ENCODE measurements at regions not wholly inside any gene's neighbourhood (a gene's known extent, or its start where the extent isn't known, plus 50 kb on each side); places are given as distances from the start of the nearest gene placed in this dataset.
"Not testable (repeated sequence)": the region's sequence is repeated elsewhere in the genome, so short reads cannot be mapped to it uniquely, and the experiment has no call there.

- no peaks in the 10 kb centered on the region for H3K27me3 Mint-ChIP-seq
- H3K36me3 Mint-ChIP-seq (ENCODE audit: low read depth): peaks cover 4% of the 10 kb centered on the region
- no peak overlapping the region for H3K27ac Mint-ChIP-seq
- no peak overlapping the region for H3K4me3 Mint-ChIP-seq
- peaks cover 9% of the 10 kb centered on the region for H3K9me3 Mint-ChIP-seq
- no peaks in the 10 kb centered on the region for H3K4me1 Mint-ChIP-seq (ENCODE audit: low read depth)
These were observed 72.6 kb upstream of the CSF1 start for GRCh38 chr1:109837852-109838570.

DNA sequence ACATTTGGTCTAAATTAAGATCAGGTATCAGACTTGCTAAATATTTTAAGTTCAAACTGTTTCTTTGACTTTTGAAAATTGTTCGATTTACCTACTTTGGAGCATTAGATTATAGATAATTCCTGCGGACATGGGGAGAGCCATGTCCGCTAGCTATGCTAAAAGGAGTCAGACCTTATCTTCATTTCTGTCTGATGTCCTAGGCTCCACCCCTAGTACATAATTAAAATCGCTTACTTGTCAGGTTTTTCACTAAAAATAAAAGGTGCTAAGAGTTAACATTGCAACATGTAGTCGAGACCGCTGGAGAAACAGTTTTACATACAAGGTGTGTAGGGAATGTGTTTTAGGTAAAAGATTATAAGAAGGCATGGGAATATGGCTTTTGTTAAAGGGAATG, 71.9 kb upstream of the EPS8L3 start:
- peaks cover 22% of the 10 kb centered on the region for H3K9me3 Mint-ChIP-seq
- H3K4me1 Mint-ChIP-seq (ENCODE audit: low read depth); H3K27ac Mint-ChIP-seq; H3K27me3 Mint-ChIP-seq; H3K36me3 Mint-ChIP-seq (ENCODE audit: low read depth); H3K4me3 Mint-ChIP-seq: not testable (repeated sequence)

- peaks cover 22% of the 10 kb centered on the region for H3K9me3 Mint-ChIP-seq
- no peaks in the 10 kb centered on the region for H3K27me3 Mint-ChIP-seq
- no peak overlapping the region for H3K4me3 Mint-ChIP-seq
- no peak overlapping the region for H3K27ac Mint-ChIP-seq
- peaks cover 4% of the 10 kb centered on the region for H3K36me3 Mint-ChIP-seq (ENCODE audit: low read depth)
- no peaks in the 10 kb centered on the region for H3K4me1 Mint-ChIP-seq (ENCODE audit: low read depth)
These were observed 71.2 kb upstream of the EPS8L3 start for GRCh38 chr1:109834951-109835350.

GRCh38 chr1:109832945-109833344, 69.2 kb upstream of the EPS8L3 start:
- peaks cover 22% of the 10 kb centered on the region for H3K9me3 Mint-ChIP-seq
- H3K27ac Mint-ChIP-seq: no peak overlapping the region
- peaks cover 4% of the 10 kb centered on the region for H3K36me3 Mint-ChIP-seq (ENCODE audit: low read depth)
- no peak overlapping the region for H3K4me3 Mint-ChIP-seq
- no peaks in the 10 kb centered on the region for H3K27me3 Mint-ChIP-seq
- H3K4me1 Mint-ChIP-seq (ENCODE audit: low read depth): no peaks in the 10 kb centered on the region

DNA sequence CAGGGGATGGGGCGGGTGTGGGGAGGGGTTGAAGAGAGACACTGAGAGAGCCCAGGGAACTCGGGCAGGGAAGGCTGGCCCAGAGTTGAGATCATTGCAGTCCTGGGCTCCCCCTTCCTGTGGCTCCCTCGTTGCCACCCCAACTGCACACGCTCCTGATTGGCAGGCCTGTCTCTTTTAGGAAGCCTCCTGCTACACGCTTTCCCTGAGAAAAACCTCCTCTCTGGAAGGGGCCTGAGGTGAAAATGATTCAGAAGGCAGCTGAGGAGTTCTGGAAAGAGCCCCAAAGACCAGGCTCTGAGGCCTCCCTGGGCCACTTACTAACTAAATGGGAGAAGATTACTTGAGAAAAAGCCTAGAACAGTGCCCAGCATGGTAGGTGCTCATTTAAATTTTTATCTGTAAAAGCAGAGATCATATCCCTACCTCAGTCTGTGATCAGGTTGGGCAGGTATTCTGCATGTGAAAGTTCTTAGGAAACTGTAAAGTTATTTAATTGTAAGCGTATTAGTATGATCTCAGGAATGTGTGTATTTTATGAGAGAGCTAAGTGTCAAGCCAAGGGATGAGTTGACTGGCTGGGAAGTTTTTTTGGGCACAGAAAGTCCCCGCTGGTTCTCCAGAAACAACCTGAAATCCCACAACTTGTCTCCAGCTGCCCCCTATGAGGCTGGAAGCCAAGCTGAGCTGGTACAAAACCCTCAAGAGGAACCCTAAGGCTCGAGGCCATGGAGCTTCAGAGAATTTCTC, 65.2 kb upstream of the EPS8L3 start:
- Mint-ChIP-seq H3K27ac (no peak overlapping the region), H3K27me3 (no peaks in the 10 kb centered on the region), H3K9me3 (peaks cover 13% of the 10 kb centered on the region), H3K4me3 (no peak overlapping the region), H3K4me1 (ENCODE audit: low read depth) (peaks cover 9% of the 10 kb centered on the region), H3K36me3 (ENCODE audit: low read depth) (no peaks in the 10 kb centered on the region)

GRCh38 chr1:109827986-109828385, 64.3 kb upstream of the EPS8L3 start:
- no peak overlapping the region for H3K27ac Mint-ChIP-seq

DNA sequence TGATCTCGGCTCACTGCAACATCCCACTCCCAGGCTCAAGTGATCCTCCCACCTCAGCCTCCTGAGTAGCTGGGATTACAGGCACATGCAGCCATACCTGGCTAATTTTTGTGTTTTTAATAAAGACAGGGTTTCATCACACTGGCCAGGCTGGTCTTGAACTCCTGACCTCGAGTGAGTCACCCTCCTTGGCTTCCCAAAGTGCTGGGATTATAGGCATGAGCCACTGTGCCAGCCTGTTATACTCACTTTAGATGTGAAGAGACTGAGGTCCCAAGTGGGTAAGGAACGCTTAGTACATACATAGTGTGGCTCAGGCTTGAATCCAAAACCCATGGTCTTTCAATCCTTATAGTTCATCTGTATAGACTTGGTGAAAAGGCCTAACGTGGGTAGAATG, 63.7 kb upstream of the EPS8L3 start:
- Mint-ChIP-seq H3K27ac (no peak overlapping the region), H3K4me3 (no peak overlapping the region), H3K36me3 (ENCODE audit: low read depth) (no peaks in the 10 kb centered on the region), H3K9me3 (peaks cover 13% of the 10 kb centered on the region), H3K4me1 (ENCODE audit: low read depth) (peaks cover 18% of the 10 kb centered on the region), H3K27me3 (no peaks in the 10 kb centered on the region)

More at GRCh38 chr1:109827986-109828385, 64.3 kb upstream of the EPS8L3 start:
- Mint-ChIP-seq H3K27me3 (no peaks in the 10 kb centered on the region), H3K9me3 (peaks cover 13% of the 10 kb centered on the region), H3K36me3 (ENCODE audit: low read depth) (no peaks in the 10 kb centered on the region), H3K4me1 (ENCODE audit: low read depth) (peaks cover 13% of the 10 kb centered on the region), H3K4me3 (no peak overlapping the region)

DNA sequence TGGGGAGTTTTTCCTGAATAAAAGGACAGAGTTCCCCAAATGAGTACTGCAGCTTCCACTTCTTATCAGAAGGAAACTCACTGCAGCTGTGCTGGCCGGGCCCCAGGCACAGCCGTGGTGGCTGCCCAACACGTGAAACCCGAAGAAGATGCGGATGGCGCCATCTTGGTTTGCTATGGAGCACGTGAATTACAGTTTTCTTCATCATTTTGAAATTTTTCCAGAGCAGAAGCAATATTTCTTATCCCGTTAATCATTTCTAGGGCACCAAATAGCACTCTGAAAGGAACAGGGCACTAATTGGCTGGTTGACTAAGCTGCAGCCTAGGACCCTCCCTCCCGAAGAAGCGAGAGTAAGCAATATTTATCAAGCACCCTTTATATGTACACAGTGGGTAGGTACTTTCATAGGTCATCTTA, 63.2 kb upstream of the EPS8L3 start:
- peaks cover 23% of the 10 kb centered on the region for H3K4me1 Mint-ChIP-seq (ENCODE audit: low read depth)
- no peak overlapping the region for H3K27ac Mint-ChIP-seq

DNA sequence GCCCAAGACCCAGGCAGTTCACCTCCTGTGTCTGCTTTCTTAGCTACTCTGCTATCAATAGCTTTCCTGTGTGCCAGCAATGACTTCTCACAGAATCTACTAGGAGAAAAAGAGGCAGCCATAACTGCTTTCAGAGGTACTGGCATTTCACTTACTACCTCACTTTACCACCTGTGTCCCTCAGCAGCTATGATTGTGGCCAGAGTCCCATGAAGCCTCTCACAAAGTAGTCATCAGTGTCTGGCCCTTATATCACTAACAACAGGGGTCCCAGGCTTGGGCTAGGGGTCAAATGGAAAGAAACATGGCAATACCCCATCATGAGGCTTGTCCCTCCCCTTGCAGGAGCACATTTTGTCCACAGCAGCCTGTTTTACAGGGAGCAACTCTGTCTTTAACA, 62.7 kb upstream of the EPS8L3 start:
- H3K36me3 Mint-ChIP-seq (ENCODE audit: low read depth): no peaks in the 10 kb centered on the region
- H3K4me1 Mint-ChIP-seq (ENCODE audit: low read depth): peaks cover 28% of the 10 kb centered on the region
- peaks cover 8% of the 10 kb centered on the region for H3K9me3 Mint-ChIP-seq
- H3K4me3 Mint-ChIP-seq: no peak overlapping the region
- H3K27me3 Mint-ChIP-seq: no peaks in the 10 kb centered on the region
- H3K27ac Mint-ChIP-seq: no peak overlapping the region

More for the DNA sequence above, 63.2 kb upstream of the EPS8L3 start:
- Mint-ChIP-seq H3K4me3 (no peak overlapping the region), H3K36me3 (ENCODE audit: low read depth) (no peaks in the 10 kb centered on the region), H3K27me3 (no peaks in the 10 kb centered on the region), H3K9me3 (peaks cover 10% of the 10 kb centered on the region)

DNA sequence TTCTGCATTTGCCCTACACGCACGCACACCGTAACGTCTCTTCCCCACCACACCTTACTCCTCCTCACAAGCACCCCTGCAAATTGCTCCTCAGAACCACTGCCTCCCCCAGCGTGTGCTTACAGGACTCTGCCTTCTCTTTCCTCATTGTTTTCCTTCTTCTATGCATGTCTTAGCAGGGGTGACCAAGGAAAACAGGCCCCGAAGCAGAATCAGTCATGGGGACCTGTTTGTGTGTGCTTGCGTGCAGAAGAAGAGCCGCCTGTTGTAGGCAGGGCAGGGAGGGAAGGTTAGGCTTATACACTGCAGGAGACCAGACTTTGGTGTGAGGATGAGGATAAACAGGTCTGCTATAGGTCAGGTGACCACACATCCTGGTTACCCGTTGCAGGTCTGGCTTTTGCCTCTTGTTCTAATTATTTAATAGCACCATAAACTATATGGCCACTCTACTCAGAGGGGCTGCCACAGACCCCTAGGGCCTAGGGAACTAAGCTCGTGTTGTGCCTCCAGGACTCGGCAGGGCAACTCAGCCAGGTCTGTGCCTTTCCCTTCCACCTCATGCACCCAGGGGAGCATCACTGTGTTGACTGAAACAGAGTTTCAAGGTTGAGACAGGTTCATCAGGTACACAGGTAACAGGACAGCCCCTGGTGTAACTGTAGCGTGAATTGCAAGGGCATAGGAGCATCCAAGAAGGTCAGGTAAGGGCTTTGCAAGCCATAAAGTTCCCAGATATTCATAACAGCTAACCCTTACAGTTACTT, 60.8 kb upstream of the EPS8L3 start:
- peaks cover 35% of the 10 kb centered on the region for H3K4me1 Mint-ChIP-seq (ENCODE audit: low read depth)
- H3K27ac Mint-ChIP-seq: no peak overlapping the region
- H3K4me3 Mint-ChIP-seq: no peak overlapping the region
- H3K27me3 Mint-ChIP-seq: no peaks in the 10 kb centered on the region
- no peaks in the 10 kb centered on the region for H3K36me3 Mint-ChIP-seq (ENCODE audit: low read depth)
- no peaks in the 10 kb centered on the region for H3K9me3 Mint-ChIP-seq

DNA sequence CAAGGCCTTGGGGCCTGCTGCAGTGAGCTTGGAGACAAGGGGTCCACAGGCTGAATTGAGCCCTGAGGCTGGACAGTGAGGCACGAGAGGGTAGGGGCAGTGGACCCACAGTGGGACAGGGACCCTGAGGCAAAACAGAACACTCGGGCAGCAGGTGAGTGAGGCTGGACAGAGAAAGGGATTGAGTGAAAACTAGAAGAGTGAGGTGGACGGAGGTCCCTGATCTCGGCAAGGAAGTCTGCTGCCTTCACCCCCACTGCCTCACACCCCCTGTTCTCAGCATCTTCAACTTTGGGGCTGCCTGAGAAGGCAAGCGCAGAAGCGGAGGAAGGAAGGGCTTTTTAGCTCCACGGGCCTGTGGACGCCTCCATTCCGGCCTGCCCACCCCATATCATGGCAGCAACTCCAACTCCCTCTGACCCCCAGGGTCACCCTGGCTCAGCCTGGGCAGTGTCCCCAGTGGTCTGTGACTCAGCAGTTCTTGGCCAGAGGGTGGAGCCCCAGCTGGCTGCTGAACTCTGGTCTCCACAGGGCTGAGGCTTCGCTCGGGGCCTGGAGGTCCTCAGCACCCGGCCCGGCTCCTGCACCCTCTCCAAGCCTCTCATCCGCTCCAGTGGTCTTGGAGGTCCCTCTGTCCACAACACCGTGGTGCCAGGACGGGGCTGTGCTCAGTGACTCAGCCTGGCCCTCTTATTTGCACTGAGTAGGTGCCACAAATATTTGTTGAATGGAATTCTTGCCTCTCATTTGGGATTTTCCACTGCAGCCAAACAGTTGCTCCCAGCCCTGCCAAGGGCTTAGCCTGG, 60.0 kb upstream of the EPS8L3 start:
- H3K36me3 Mint-ChIP-seq (ENCODE audit: low read depth): no peaks in the 10 kb centered on the region
- H3K27me3 Mint-ChIP-seq: no peaks in the 10 kb centered on the region
- no peaks in the 10 kb centered on the region for H3K9me3 Mint-ChIP-seq
- no peak overlapping the region for H3K27ac Mint-ChIP-seq
- peaks cover 35% of the 10 kb centered on the region for H3K4me1 Mint-ChIP-seq (ENCODE audit: low read depth)
- H3K4me3 Mint-ChIP-seq: no peak overlapping the region

DNA sequence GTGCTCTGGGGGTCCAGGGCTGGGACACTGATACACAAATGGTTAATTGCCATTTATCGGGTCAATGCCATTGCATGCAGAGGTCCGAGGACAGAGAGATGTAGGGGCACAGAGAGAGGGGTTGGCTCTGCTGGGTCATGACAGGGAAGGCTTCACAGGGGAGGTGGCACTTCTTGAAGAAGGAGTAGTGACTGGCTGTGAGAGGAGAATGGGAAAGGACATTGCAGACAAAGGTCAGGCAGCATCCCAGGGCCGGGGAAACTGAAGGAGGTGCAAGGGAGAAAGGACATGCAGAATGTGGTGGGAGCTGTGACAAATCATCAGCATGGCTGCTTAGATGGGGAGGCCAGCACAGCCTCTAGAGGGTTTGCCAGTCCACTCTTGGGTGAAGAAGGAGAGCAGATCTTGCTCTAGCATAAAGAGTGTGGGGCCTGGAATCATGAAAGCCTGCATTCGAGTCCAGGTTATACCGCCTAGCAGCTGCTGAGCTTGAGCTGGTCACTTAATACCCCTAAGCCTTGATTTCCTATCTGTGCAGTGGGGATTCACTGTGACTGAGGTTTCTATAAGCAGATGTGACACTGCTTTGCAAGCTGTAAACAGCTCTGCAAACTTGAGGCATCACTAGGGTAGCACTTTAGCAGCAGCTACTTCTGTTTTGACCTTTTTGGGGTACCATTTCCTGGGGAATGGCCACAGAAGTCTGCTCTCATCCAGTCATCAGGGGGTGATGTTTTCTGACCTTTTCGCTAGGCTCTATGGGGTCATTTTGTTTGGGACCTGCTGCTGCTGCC, 59.2 kb upstream of the EPS8L3 start:
- Mint-ChIP-seq H3K4me1 (ENCODE audit: low read depth) (peaks cover 35% of the 10 kb centered on the region), H3K4me3 (no peak overlapping the region), H3K27ac (peak overlapping the region; percentile 8), H3K36me3 (ENCODE audit: low read depth) (no peaks in the 10 kb centered on the region), H3K9me3 (no peaks in the 10 kb centered on the region), H3K27me3 (no peaks in the 10 kb centered on the region)

DNA sequence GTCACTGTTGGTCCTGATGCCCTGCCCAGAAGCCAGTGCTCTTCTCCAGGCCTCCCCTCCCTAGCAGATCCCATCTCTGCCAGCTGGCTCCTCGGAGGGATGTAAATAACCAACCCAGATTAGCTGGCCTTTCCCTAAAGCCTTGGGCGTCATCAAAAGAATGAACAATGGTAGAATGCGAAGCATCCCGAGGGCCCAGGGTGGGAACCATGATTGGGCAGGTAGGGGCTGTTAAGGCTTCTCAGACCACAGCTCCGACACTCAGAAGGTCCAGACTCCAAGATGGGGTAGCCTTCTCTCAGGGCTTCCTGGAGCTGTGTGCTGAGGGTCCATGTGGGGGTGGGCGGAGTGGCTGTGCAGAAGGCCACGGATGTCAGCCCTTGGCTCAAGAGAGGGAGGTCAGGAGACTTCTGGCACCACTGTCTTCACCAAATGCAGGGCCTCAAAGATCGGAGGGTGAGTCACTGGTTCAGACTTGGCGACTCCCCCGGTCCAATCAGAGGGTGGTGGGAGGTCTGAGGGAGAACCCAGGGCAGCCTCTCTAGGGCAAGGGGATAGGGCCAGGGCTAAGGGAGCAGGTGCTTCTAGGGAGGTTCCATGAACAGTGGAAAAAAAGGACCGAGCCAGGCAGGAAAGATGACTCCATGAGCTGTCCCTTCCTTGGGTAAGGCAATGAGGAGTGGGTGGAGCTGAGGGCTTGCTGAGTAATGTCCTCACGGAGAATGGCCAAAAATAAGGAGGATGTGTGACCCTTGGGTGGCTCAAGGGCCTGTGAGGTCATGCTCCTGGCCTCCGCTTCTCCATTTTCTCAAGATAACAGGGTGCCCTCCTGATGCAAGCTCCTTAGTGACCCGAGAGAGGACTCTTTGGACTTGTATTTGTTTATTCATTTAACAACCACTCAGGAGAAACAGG, 58.4 kb upstream of the EPS8L3 start:
- peak overlapping the region; percentile 45 for H3K27ac Mint-ChIP-seq

More for the DNA sequence above, 58.4 kb upstream of the EPS8L3 start:
- H3K4me1 Mint-ChIP-seq (ENCODE audit: low read depth): peaks cover 35% of the 10 kb centered on the region
- H3K4me3 Mint-ChIP-seq: no peak overlapping the region
- no peaks in the 10 kb centered on the region for H3K36me3 Mint-ChIP-seq (ENCODE audit: low read depth)
- H3K27me3 Mint-ChIP-seq: no peaks in the 10 kb centered on the region
- H3K9me3 Mint-ChIP-seq: no peaks in the 10 kb centered on the region
